ENCODE measurements at regions not wholly inside any gene's neighbourhood (a gene's known extent, or its start where the extent isn't known, plus 50 kb on each side); places are given as distances from the start of the nearest gene placed in this dataset.

- DNase-seq (ENCODE audit: low spot score), result no peak
- H3K9me3 ChIP-seq, result no peaks in the 10 kb centered on the region
- no peak overlapping the region for H3K27ac ChIP-seq
- H3K36me3 ChIP-seq, result no peaks in the 10 kb centered on the region
- H3K27me3 ChIP-seq (replicated peaks; ENCODE audit: insufficient read depth), result no peaks in the 10 kb centered on the region
- no peak for ATAC-seq (ENCODE audit: insufficient number of reproducible peaks, low FRiP score, low read depth)
- H3K4me3 ChIP-seq, result no peak overlapping the region
- no peak for TF ChIP-seq CTCF (IDR thresholded peaks at IDR 0.05)
- H3K4me1 ChIP-seq (ENCODE audit: control insufficient read depth in 1 of 2, low read depth in 2 of 2), result no peaks in the 10 kb centered on the region
These were observed 207.5 kb upstream of the NEGR1 start for GRCh38 chr1:72489801-72490200.

- DNase-seq (ENCODE audit: low spot score) (no peak), ATAC-seq (ENCODE audit: insufficient number of reproducible peaks, low FRiP score, low read depth) (no peak)
- Histone ChIP-seq H3K27ac (no peak overlapping the region), H3K9me3 (no peaks in the 10 kb centered on the region), H3K4me3 (no peak overlapping the region), H3K36me3 (no peaks in the 10 kb centered on the region), H3K27me3 (replicated peaks; ENCODE audit: insufficient read depth) (no peaks in the 10 kb centered on the region), H3K4me1 (ENCODE audit: control insufficient read depth in 1 of 2, low read depth in 2 of 2) (no peaks in the 10 kb centered on the region)
- no peak for TF ChIP-seq CTCF (IDR thresholded peaks at IDR 0.05)
These were observed 203.5 kb upstream of the NEGR1 start for GRCh38 chr1:72485801-72486200.

- TF ChIP-seq CTCF (IDR thresholded peaks at IDR 0.05), result no peak
- Histone ChIP-seq H3K4me1 (ENCODE audit: control insufficient read depth in 1 of 2, low read depth in 2 of 2) (no peaks in the 10 kb centered on the region), H3K9me3 (no peaks in the 10 kb centered on the region), H3K27me3 (replicated peaks; ENCODE audit: insufficient read depth) (no peaks in the 10 kb centered on the region), H3K27ac (no peak overlapping the region), H3K4me3 (no peak overlapping the region), H3K36me3 (no peaks in the 10 kb centered on the region)
- ATAC-seq (ENCODE audit: insufficient number of reproducible peaks, low FRiP score, low read depth), result no peak
- no peak for DNase-seq (ENCODE audit: low spot score)
These were observed 201.6 kb upstream of the NEGR1 start for GRCh38 chr1:72483846-72484357.

GRCh38 chr1:72482736-72483413, 200.5 kb upstream of the NEGR1 start:
- TF ChIP-seq CTCF (IDR thresholded peaks at IDR 0.05), result no peak
- no peaks in the 10 kb centered on the region for H3K9me3 ChIP-seq
- DNase-seq (ENCODE audit: low spot score) (no peak), ATAC-seq (ENCODE audit: insufficient number of reproducible peaks, low FRiP score, low read depth) (no peak)
- H3K4me1 ChIP-seq (ENCODE audit: control insufficient read depth in 1 of 2, low read depth in 2 of 2), result no peaks in the 10 kb centered on the region
- H3K27ac ChIP-seq, result no peak overlapping the region
- no peaks in the 10 kb centered on the region for H3K27me3 ChIP-seq (replicated peaks; ENCODE audit: insufficient read depth)
- H3K36me3 ChIP-seq, result no peaks in the 10 kb centered on the region
- no peak overlapping the region for H3K4me3 ChIP-seq

- no peaks in the 10 kb centered on the region for H3K9me3 ChIP-seq
- ATAC-seq (ENCODE audit: insufficient number of reproducible peaks, low FRiP score, low read depth) (no peak), DNase-seq (ENCODE audit: low spot score) (no peak)
- TF ChIP-seq CTCF (IDR thresholded peaks at IDR 0.05), result no peak
- H3K36me3 ChIP-seq, result no peaks in the 10 kb centered on the region
- H3K4me3 ChIP-seq, result no peak overlapping the region
- H3K4me1 ChIP-seq (ENCODE audit: control insufficient read depth in 1 of 2, low read depth in 2 of 2), result no peaks in the 10 kb centered on the region
- no peaks in the 10 kb centered on the region for H3K27me3 ChIP-seq (replicated peaks; ENCODE audit: insufficient read depth)
- H3K27ac ChIP-seq, result no peak overlapping the region
These were observed 199.2 kb upstream of the NEGR1 start for GRCh38 chr1:72481420-72481970.

Data from thoracic aorta (tissue), 2 donors.